22Rv1 (cell line): ENCODE measurements at regions not wholly inside any gene's neighbourhood (a gene's known extent, or its start where the extent isn't known, plus 50 kb on each side); places are given as distances from the start of the nearest gene placed in this dataset.

Source experiments
- ZFX ChIP-seq: fragments of 450-650 bp; IDR thresholded peaks from 2 replicates; pipeline ENCODE4 v1.6.1; 2017; ENCODE audit warnings: antibody characterized with exemption, borderline replicate concordance
- TF ChIP-seq, protein P1 (sequence below): fragments of 450-650 bp; IDR thresholded peaks from 2 replicates; pipeline ENCODE4 v1.5.1; 2017; ENCODE audit warnings: mild to moderate bottlenecking

DNA sequence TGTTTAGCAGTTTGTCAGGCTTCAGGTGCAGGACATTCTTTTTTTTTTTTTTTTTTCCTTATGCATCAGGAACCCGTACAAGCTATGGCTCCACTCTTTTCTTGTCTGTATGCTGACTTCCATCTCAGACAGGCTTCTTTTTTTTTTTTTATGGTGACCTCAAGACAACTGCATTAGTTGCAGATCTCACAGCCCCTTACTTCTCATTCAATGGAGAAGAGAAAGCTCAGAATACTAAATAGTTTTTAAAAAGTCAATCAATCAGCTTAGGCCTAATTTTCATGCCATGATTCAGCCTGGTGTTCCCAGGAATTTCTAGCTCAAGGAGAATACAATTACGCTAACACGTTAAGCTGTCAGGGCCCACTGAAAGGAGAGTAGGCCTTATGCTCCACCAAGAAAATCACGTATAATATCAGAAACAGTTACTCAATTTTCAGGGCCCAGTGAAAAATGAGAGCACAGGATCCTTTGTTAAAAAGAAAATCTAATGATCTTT lies 1596.0 kb upstream of the MIR17HG start:
- TF ChIP-seq, protein P1, sequence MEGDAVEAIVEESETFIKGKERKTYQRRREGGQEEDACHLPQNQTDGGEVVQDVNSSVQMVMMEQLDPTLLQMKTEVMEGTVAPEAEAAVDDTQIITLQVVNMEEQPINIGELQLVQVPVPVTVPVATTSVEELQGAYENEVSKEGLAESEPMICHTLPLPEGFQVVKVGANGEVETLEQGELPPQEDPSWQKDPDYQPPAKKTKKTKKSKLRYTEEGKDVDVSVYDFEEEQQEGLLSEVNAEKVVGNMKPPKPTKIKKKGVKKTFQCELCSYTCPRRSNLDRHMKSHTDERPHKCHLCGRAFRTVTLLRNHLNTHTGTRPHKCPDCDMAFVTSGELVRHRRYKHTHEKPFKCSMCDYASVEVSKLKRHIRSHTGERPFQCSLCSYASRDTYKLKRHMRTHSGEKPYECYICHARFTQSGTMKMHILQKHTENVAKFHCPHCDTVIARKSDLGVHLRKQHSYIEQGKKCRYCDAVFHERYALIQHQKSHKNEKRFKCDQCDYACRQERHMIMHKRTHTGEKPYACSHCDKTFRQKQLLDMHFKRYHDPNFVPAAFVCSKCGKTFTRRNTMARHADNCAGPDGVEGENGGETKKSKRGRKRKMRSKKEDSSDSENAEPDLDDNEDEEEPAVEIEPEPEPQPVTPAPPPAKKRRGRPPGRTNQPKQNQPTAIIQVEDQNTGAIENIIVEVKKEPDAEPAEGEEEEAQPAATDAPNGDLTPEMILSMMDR = no peak
- no peak for TF ChIP-seq ZFX
